ENCODE measurements at regions not wholly inside any gene's neighbourhood (a gene's known extent, or its start where the extent isn't known, plus 50 kb on each side); places are given as distances from the start of the nearest gene placed in this dataset.

DNA sequence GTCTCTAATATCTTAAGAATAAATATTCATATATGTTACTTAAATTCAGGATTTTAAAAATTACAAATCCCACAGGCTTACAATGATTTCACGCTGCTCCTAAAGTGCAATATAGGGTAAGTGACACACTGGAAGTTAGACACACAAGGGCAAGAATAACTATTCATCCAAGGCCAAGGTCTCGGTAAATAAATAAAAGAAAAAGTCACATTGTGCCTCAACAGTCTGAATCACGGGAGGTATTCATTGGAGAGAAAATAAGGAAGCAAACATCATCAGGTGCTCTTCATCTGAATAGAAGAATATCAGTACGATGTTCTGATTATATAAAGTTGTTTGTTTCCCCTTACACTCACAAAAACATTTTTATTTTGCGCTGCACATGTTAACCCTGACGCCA is 820.2 kb downstream of the TRIB2 start:
- Histone ChIP-seq H3K27me3 (no peaks in the 10 kb centered on the region), H3K9me3 (no peaks in the 10 kb centered on the region), H3K27ac (no peak overlapping the region), H3K36me3 (no peaks in the 10 kb centered on the region), H3K4me3 (no peak overlapping the region), H3K4me1 (no peaks in the 10 kb centered on the region)
- TF ChIP-seq, protein P1, sequence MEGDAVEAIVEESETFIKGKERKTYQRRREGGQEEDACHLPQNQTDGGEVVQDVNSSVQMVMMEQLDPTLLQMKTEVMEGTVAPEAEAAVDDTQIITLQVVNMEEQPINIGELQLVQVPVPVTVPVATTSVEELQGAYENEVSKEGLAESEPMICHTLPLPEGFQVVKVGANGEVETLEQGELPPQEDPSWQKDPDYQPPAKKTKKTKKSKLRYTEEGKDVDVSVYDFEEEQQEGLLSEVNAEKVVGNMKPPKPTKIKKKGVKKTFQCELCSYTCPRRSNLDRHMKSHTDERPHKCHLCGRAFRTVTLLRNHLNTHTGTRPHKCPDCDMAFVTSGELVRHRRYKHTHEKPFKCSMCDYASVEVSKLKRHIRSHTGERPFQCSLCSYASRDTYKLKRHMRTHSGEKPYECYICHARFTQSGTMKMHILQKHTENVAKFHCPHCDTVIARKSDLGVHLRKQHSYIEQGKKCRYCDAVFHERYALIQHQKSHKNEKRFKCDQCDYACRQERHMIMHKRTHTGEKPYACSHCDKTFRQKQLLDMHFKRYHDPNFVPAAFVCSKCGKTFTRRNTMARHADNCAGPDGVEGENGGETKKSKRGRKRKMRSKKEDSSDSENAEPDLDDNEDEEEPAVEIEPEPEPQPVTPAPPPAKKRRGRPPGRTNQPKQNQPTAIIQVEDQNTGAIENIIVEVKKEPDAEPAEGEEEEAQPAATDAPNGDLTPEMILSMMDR (IDR thresholded peaks at IDR 0.05), result no peak
- no peak for DNase-seq (ENCODE audit: low spot score)

DNA sequence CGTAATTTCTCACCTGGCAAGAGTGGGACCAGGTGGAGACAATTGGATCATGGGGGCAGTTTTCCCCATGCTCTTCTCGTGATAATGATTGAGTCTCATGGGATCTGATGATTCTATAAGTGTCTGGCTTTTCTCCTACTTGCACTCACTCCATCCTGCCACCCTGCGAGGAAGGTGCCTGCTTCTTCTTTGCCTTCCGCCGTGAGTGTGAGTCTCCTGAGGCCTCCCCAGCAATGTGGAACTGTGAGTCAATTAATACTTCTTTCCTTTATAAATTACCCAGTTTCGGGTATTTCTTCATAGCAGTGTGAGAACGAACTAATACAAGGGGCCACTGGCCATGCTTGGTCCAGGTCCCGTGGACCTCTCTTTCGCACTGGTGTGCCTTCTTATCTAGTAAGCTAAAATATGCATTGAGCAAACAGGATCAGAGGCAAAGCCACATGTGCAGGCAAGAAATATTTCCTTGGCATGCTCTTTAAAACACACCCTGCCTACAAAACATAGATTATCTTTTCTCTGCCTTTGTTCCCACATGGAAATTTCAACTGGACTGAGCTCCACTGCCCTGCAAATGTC is 821.1 kb downstream of the TRIB2 start:
- no peaks in the 10 kb centered on the region for H3K4me1 ChIP-seq
- TF ChIP-seq, protein P1 (IDR thresholded peaks at IDR 0.05), result no peak
- DNase-seq (ENCODE audit: low spot score), result no peak
- no peaks in the 10 kb centered on the region for H3K9me3 ChIP-seq
- no peaks in the 10 kb centered on the region for H3K36me3 ChIP-seq
- no peak overlapping the region for H3K4me3 ChIP-seq
- no peaks in the 10 kb centered on the region for H3K27me3 ChIP-seq
- H3K27ac ChIP-seq, result no peak overlapping the region

DNA sequence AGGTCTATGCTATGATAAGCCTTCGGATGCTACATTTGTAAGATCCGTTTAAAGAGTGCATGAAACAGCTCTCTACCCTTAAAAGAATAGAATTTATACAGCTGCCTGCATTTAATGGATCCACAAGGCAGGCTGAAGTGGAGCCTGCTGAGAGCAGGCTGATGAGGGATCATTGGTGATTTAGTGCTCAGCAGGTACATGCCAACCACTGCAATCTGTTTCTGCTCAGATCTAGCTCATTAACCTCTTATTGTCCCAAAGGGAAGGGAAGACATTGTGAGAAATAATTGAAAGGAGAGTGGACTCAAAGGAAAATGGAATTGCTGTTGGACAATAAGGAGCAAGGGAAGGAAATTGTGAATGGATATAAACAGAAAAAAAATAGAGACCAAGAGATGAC is 822.6 kb downstream of the TRIB2 start:
- Histone ChIP-seq H3K36me3 (no peaks in the 10 kb centered on the region), H3K4me3 (no peak overlapping the region), H3K27ac (no peak overlapping the region), H3K27me3 (no peaks in the 10 kb centered on the region), H3K4me1 (no peaks in the 10 kb centered on the region), H3K9me3 (no peaks in the 10 kb centered on the region)
- TF ChIP-seq, protein P1 (IDR thresholded peaks at IDR 0.05), result no peak
- no peak for DNase-seq (ENCODE audit: low spot score)

DNA sequence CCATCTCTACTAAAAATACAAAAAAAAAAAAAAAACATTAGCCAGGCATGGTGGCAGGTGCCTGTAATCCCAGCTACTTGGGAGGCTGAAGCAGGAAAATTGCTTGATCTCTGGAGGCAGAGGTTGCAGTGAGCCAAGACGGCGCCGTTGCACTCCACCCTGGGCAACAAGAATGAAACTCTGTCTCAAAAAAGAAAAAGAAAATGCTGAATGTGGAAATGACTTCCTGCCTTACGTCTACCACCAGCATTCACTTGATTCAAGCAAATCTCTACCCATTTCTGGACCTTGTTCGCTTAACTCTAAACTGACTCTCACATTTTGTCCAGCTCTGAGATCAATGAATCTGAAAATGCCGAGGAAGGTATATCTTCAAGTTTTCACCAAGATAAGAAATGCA is 825.3 kb downstream of the TRIB2 start:
- Histone ChIP-seq H3K4me3 (no peak overlapping the region), H3K9me3 (no peaks in the 10 kb centered on the region), H3K4me1 (no peaks in the 10 kb centered on the region), H3K27ac (no peak overlapping the region), H3K27me3 (no peaks in the 10 kb centered on the region), H3K36me3 (no peaks in the 10 kb centered on the region)
- DNase-seq (ENCODE audit: low spot score), result no peak
- TF ChIP-seq, protein P1 (IDR thresholded peaks at IDR 0.05), result no peak

DNA sequence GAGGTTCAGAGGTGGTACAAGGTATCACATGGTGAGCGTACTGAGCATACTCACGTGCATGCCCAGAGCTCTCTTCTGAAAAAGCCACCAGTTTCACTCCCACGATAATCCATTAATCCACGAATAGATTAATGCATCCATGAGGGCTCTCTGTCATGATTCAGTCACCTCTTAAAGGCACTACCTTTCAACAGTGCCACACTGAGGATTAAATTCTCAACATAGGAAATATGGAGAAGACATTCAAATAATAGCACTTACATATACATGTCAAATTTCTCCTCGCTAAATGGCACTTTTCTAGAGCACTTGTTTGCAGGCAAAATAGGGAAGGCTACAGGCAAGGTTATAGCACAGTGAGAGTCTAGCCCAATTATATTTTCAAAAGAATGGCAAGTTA is 825.9 kb downstream of the TRIB2 start:
- H3K36me3 ChIP-seq, result no peaks in the 10 kb centered on the region
- DNase-seq (ENCODE audit: low spot score), result no peak
- TF ChIP-seq, protein P1 (IDR thresholded peaks at IDR 0.05), result no peak
- H3K27ac ChIP-seq, result no peak overlapping the region
- no peaks in the 10 kb centered on the region for H3K4me1 ChIP-seq
- no peaks in the 10 kb centered on the region for H3K9me3 ChIP-seq
- H3K4me3 ChIP-seq, result no peak overlapping the region
- H3K27me3 ChIP-seq, result no peaks in the 10 kb centered on the region

DNA sequence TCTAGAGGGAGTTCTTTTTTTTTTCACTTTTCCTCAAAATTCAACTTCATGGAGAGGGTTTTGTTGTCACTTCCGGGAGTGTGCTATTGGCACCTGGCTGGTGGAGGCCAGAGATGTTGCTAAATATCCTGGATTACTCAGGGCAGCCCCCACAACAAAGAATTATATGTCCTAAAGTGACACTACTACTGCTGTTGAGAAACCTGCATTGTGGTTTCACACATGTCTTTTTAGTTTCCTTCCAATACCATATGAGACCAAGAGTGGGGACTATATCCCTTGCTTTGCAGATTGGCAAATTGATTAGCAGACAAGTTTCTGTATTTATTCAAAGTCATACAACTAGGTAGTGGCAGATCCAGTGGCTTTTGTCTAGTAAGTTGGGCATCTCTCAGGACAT is 826.8 kb downstream of the TRIB2 start:
- TF ChIP-seq, protein P1 (IDR thresholded peaks at IDR 0.05), result no peak
- Histone ChIP-seq H3K36me3 (no peaks in the 10 kb centered on the region), H3K9me3 (no peaks in the 10 kb centered on the region), H3K27ac (no peak overlapping the region), H3K4me3 (no peak overlapping the region), H3K27me3 (no peaks in the 10 kb centered on the region), H3K4me1 (no peaks in the 10 kb centered on the region)
- no peak for DNase-seq (ENCODE audit: low spot score)
